ENCODE measurements at regions not wholly inside any gene's neighbourhood (a gene's known extent, or its start where the extent isn't known, plus 50 kb on each side); places are given as distances from the start of the nearest gene placed in this dataset.

- DNase-seq (ENCODE audit: low read depth), result no peak
These were observed 231.3 kb downstream of the ANAPC1 start for GRCh38 chr2:111652681-111653080.

GRCh38 chr2:111653103-111653624 is 230.8 kb downstream of the ANAPC1 start:
- no peak for DNase-seq (ENCODE audit: low read depth)

- DNase-seq (ENCODE audit: low read depth), result no peak
These were observed 230.1 kb downstream of the ANAPC1 start for GRCh38 chr2:111653913-111654312.

- DNase-seq (ENCODE audit: low read depth), result no peak
These were observed 229.2 kb downstream of the ANAPC1 start for GRCh38 chr2:111654829-111655228.

GRCh38 chr2:111656436-111656835 is 227.6 kb downstream of the ANAPC1 start:
- DNase-seq (ENCODE audit: low read depth), result no peak

GRCh38 chr2:111656894-111657293 is 227.1 kb downstream of the ANAPC1 start:
- no peak for DNase-seq (ENCODE audit: low read depth)

GRCh38 chr2:111657351-111657975 is 226.5 kb downstream of the ANAPC1 start:
- DNase-seq (ENCODE audit: low read depth), result no peak

- DNase-seq (ENCODE audit: low read depth), result no peak
These were observed 224.3 kb downstream of the ANAPC1 start for GRCh38 chr2:111659361-111660333.

- DNase-seq (ENCODE audit: low read depth), result no peak
These were observed 223.2 kb downstream of the ANAPC1 start for GRCh38 chr2:111660811-111661210.

- DNase-seq (ENCODE audit: low read depth), result no peak
These were observed 222.6 kb downstream of the ANAPC1 start for GRCh38 chr2:111661286-111661940.

- no peak for DNase-seq (ENCODE audit: low read depth)
These were observed 221.8 kb downstream of the ANAPC1 start for GRCh38 chr2:111662039-111662770.

GRCh38 chr2:111662771-111663470 is 221.1 kb downstream of the ANAPC1 start:
- DNase-seq (ENCODE audit: low read depth), result peak; percentile 43

GRCh38 chr2:111663471-111664274 is 220.3 kb downstream of the ANAPC1 start:
- no peak for DNase-seq (ENCODE audit: low read depth)

GRCh38 chr2:111664275-111664850 is 219.6 kb downstream of the ANAPC1 start:
- no peak for DNase-seq (ENCODE audit: low read depth)

- no peak for DNase-seq (ENCODE audit: low read depth)
These were observed 219.0 kb downstream of the ANAPC1 start for GRCh38 chr2:111665011-111665410.

- no peak for DNase-seq (ENCODE audit: low read depth)
These were observed 218.4 kb downstream of the ANAPC1 start for GRCh38 chr2:111665551-111666116.

GRCh38 chr2:111666160-111666559 is 217.8 kb downstream of the ANAPC1 start:
- no peak for DNase-seq (ENCODE audit: low read depth)

- no peak for DNase-seq (ENCODE audit: low read depth)
These were observed 217.0 kb downstream of the ANAPC1 start for GRCh38 chr2:111667001-111667400.

- no peak for DNase-seq (ENCODE audit: low read depth)
These were observed 216.3 kb downstream of the ANAPC1 start for GRCh38 chr2:111667542-111668273.

Measured in activated T-cell treated with anti-CD3 and anti-CD28 coated beads for 48 hours (primary cell).